Activated CD4-positive, alpha-beta memory T cell treated with anti-CD3 and anti-CD28 coated beads, Interleukin-2, amount 10 ng/mL, durations not matched to agents 7 days and 5 days (primary cell): ENCODE measurements at regions not wholly inside any gene's neighbourhood (a gene's known extent, or its start where the extent isn't known, plus 50 kb on each side); places are given as distances from the start of the nearest gene placed in this dataset.

Experiments
- CTCF ChIA-PET: fragments of 350-600 bp; sonication (Branson Sonifier 250); formaldehyde crosslinking; loops from one replicate; lab custom pipeline; 2021; ENCODE audit warnings: antibody characterized with exemption, inconsistent platforms; lab: Charles Lee
- POLR2A ChIA-PET: fragments of 350-600 bp; sonication (Branson Sonifier 250); formaldehyde crosslinking; loops from one replicate; lab custom pipeline; 2021; ENCODE audit warnings: antibody characterized with exemption; lab: Charles Lee
- DNase-seq: peaks from one replicate; pipeline ENCODE4 v3.0.0-alpha.2; 2020
- H3K27ac Mint-ChIP-seq: one replicate; pipeline ENCODE4 v1.8.0; 2021; ENCODE audit warnings: mild to moderate bottlenecking, mixed read lengths
- H3K27me3 Mint-ChIP-seq: one replicate; pipeline ENCODE4 v1.8.0; 2021; ENCODE audit warnings: mixed read lengths
- H3K36me3 Mint-ChIP-seq: one replicate; pipeline ENCODE4 v1.8.0; 2021; ENCODE audit warnings: low read depth, mixed read lengths
- H3K4me1 Mint-ChIP-seq: one replicate; pipeline ENCODE4 v1.8.0; 2021; ENCODE audit warnings: mixed read lengths
- H3K4me3 Mint-ChIP-seq: one replicate; pipeline ENCODE4 v1.8.0; 2021; ENCODE audit warnings: mild to moderate bottlenecking, mixed read lengths
- H3K9me3 Mint-ChIP-seq: one replicate; pipeline ENCODE4 v1.8.0; 2021; ENCODE audit warnings: mixed read lengths

DNA sequence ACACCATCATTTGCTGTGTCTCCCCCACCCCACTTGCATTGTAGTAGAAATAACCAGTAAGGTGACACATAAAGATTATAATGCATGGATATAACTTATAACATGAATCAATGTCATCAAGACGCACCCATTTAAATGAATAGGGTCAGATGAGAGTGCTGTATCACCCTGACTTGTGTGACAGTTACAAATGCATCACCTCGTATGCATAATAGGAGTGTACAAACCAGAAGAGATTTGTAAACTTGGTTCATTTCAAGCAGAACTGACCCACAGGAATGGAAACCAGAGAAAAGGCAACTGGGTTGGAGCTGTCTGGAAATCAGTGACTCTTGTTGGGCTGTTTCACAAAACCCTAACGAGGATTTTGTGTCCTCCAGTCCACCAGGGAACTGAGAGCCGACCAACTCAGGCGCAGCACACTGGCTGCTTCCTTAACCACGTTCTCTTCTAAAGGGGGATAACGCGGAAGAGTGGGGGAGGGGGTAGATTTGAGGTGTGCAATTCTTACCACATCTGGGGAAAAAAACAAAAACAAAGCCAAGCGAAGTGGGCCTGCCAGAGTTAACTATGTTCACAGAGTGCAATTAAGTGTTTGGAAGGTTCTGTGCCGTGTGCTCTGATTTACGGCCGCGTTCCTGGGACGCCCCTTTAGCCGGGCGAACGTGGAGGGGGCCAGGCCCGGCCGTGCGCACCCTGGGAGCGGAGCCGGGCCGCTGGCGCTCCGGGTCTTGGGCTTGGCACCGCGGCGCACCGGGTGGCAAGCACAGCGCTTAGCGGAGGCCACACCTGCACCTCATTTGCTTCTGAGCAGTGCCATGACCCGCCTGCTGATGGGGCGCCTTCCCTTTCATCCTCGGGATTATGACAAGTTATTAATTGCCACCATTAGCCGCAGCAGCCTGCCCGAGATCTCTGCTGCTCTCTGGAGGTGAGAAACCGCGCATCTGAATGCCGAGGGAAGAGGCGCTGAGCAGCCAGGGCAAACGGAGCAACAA lies 248.8 kb upstream of the FOXD3 start:
- Mint-ChIP-seq H3K4me3 (no peak overlapping the region), H3K27ac (no peak overlapping the region), H3K36me3 (no peaks in the 10 kb centered on the region), H3K9me3 (no peaks in the 10 kb centered on the region), H3K27me3 (peaks cover 31% of the 10 kb centered on the region), H3K4me1 (no peaks in the 10 kb centered on the region)
- ChIA-PET POLR2A (no interaction called here), CTCF (no interaction called here)
- no peak for DNase-seq

- H3K9me3 Mint-ChIP-seq: no peaks in the 10 kb centered on the region
- peaks cover 31% of the 10 kb centered on the region for H3K27me3 Mint-ChIP-seq
- no peaks in the 10 kb centered on the region for H3K36me3 Mint-ChIP-seq
- POLR2A ChIA-PET: no interaction called here
- CTCF ChIA-PET: no interaction called here
- no peaks in the 10 kb centered on the region for H3K4me1 Mint-ChIP-seq
- H3K4me3 Mint-ChIP-seq: no peak overlapping the region
- no peak for DNase-seq
- H3K27ac Mint-ChIP-seq: no peak overlapping the region
Measured at GRCh38 chr1:63074321-63074720, 248.0 kb upstream of the FOXD3 start.

DNA sequence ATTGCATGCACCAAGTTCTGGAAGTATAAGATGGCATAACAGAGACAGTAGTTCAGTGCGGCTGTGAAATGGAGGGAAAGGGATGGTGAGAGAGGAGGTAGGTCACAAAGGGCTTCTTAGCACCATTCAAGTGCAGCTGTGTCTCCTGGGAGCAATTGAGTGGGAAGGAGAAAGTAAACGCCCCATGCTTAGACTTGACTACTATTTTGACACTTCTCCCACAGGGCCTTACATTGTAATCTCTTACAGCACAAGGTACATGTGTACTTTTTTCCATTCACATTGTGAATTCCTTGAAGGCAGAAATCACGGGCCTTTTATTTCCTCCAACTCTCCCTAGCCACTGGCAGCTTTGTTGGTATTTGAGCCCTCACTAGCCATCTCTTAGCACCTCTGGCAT lies 239.6 kb upstream of the FOXD3 start:
- no peaks in the 10 kb centered on the region for H3K9me3 Mint-ChIP-seq
- ChIA-PET CTCF (no interaction called here), POLR2A (no interaction called here)
- no peak for DNase-seq
- no peak overlapping the region for H3K4me3 Mint-ChIP-seq
- H3K27me3 Mint-ChIP-seq: no peaks in the 10 kb centered on the region
- no peak overlapping the region for H3K27ac Mint-ChIP-seq
- no peaks in the 10 kb centered on the region for H3K4me1 Mint-ChIP-seq
- H3K36me3 Mint-ChIP-seq: no peaks in the 10 kb centered on the region

DNA sequence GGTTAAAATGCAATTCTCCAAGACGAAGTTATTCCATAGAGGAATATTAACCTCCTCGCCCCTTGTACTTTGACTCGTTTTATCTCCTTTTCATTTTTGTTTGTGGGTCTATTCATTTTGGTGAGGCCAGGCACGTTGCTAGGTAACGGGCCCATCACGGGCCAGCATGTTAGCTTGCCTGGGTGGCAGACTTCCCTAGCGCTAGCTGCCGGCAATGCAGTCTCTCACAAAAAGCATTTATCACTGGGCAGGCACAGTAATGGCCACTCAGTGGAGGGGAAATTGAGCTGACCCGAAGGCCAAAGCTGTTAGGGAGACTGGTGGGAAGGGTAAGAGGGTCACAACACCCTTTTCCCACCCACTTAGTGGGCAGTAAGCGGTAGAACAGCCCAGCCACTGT lies 234.4 kb upstream of the FOXD3 start:
- Mint-ChIP-seq H3K27ac (no peak overlapping the region), H3K27me3 (peaks cover 3% of the 10 kb centered on the region), H3K9me3 (no peaks in the 10 kb centered on the region), H3K4me3 (no peak overlapping the region), H3K4me1 (no peaks in the 10 kb centered on the region), H3K36me3 (no peaks in the 10 kb centered on the region)
- POLR2A ChIA-PET: no interaction called here
- no peak for DNase-seq
- CTCF ChIA-PET: no interaction called here

DNA sequence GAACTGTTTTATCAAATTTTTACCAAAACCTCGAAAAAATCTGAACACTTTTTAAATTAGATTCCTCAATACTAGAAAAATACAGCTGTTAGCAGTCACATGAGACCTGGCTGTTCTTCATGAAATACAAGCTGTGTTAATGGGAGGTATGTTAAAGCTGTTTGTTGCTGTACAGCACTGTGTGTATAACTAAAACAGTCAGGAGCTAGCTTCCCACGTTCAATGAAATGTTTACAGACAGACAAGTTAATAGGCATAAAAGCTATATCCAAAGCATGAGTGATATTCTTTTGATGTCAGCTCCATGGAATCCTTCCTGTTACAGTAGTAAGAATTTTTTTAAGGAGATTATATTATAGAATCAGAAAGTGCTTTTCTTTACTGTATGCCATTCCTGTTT lies 223.2 kb upstream of the FOXD3 start:
- POLR2A ChIA-PET: no interaction called here

DNA sequence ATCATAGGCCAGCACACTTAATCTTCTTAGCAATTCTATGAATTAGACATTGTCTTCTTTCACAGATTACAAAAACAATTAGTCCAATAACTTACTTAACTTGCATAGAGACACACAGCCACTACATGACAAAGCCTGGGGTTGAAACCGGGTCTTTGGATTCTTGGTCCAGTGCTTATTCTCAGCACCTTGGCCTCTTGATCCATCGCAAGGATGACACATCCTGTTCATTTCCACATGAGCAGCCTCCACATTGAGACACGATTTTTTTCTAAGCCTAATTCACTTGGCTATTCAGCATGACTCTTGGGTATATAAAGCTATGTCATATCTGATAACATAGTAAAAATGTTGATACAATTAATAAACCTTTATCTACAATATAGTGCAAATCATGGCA lies 221.0 kb upstream of the FOXD3 start:
- no peaks in the 10 kb centered on the region for H3K4me1 Mint-ChIP-seq
- CTCF ChIA-PET: no interaction called here
- POLR2A ChIA-PET: no interaction called here
- no peak overlapping the region for H3K27ac Mint-ChIP-seq
- H3K36me3 Mint-ChIP-seq: no peaks in the 10 kb centered on the region
- DNase-seq: no peak
- H3K27me3 Mint-ChIP-seq: peaks cover 3% of the 10 kb centered on the region
- H3K9me3 Mint-ChIP-seq: no peaks in the 10 kb centered on the region
- H3K4me3 Mint-ChIP-seq: no peak overlapping the region

More for the DNA sequence above, 223.2 kb upstream of the FOXD3 start:
- H3K4me1 Mint-ChIP-seq: no peaks in the 10 kb centered on the region
- no peak overlapping the region for H3K4me3 Mint-ChIP-seq
- peaks cover 3% of the 10 kb centered on the region for H3K27me3 Mint-ChIP-seq
- H3K27ac Mint-ChIP-seq: no peak overlapping the region
- DNase-seq: no peak
- CTCF ChIA-PET: no interaction called here
- H3K36me3 Mint-ChIP-seq: no peaks in the 10 kb centered on the region
- H3K9me3 Mint-ChIP-seq: no peaks in the 10 kb centered on the region

DNA sequence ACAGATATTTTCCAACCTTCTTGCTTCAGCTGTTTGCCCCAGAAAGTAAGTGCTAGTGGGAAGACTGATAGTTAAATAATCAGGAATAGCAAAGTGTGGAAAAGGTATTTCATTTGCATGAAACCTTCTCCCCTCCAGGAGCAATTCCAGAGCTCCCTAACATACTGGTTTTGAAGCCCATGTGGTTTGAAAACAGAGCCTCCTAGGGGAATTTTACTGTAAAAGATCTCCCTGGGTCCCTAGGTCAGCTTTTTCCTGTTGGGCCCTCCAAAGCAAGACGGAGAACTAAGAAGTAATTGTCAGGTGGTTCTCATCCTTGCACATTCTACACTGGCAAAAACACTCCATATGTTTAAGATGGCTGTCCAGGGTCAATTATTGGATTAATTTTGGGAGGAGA lies 218.7 kb upstream of the FOXD3 start:
- H3K27ac Mint-ChIP-seq: no peak overlapping the region

GRCh38 chr1:63107066-63107465 lies 215.3 kb upstream of the FOXD3 start:
- POLR2A ChIA-PET: no interaction called here
- Mint-ChIP-seq H3K4me1 (no peaks in the 10 kb centered on the region), H3K27me3 (peaks cover 11% of the 10 kb centered on the region), H3K9me3 (no peaks in the 10 kb centered on the region), H3K36me3 (no peaks in the 10 kb centered on the region), H3K27ac (no peak overlapping the region), H3K4me3 (no peak overlapping the region)
- CTCF ChIA-PET: no interaction called here
- no peak for DNase-seq

More for the DNA sequence above, 218.7 kb upstream of the FOXD3 start:
- no peaks in the 10 kb centered on the region for H3K9me3 Mint-ChIP-seq
- ChIA-PET POLR2A (no interaction called here), CTCF (no interaction called here)
- no peaks in the 10 kb centered on the region for H3K36me3 Mint-ChIP-seq
- no peak overlapping the region for H3K4me3 Mint-ChIP-seq
- no peaks in the 10 kb centered on the region for H3K4me1 Mint-ChIP-seq
- DNase-seq: no peak
- H3K27me3 Mint-ChIP-seq: peaks cover 4% of the 10 kb centered on the region

DNA sequence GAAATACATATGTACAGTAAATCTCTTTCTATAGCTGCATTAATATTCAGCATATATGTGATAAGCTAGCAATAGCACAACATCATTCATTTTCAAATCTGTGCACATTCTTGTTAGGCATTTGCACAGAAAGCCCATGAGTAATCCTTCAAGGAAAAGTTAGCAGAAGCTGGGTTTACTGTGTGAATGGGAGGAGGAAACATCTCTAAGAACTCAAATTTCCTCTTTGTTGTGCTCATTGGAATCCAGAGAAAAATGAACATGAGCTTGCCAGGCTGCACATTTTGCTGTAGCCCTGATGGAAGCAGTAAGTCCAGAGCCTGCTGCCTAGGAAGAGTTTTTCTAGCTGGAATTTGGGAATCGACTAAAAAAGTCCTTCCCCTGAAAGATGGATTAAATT lies 214.2 kb upstream of the FOXD3 start:
- Mint-ChIP-seq H3K27ac (no peak overlapping the region), H3K9me3 (no peaks in the 10 kb centered on the region), H3K27me3 (peaks cover 11% of the 10 kb centered on the region), H3K4me3 (no peak overlapping the region), H3K4me1 (no peaks in the 10 kb centered on the region), H3K36me3 (no peaks in the 10 kb centered on the region)
- DNase-seq: no peak
- ChIA-PET CTCF (no interaction called here), POLR2A (no interaction called here)

GRCh38 chr1:63112155-63112900 lies 210.0 kb upstream of the FOXD3 start:
- POLR2A ChIA-PET: no interaction called here
- H3K36me3 Mint-ChIP-seq: no peaks in the 10 kb centered on the region
- peaks cover 10% of the 10 kb centered on the region for H3K27me3 Mint-ChIP-seq
- no peak for DNase-seq
- no peak overlapping the region for H3K27ac Mint-ChIP-seq
- no peaks in the 10 kb centered on the region for H3K9me3 Mint-ChIP-seq
- CTCF ChIA-PET: no interaction called here
- H3K4me3 Mint-ChIP-seq: no peak overlapping the region
- no peaks in the 10 kb centered on the region for H3K4me1 Mint-ChIP-seq

DNA sequence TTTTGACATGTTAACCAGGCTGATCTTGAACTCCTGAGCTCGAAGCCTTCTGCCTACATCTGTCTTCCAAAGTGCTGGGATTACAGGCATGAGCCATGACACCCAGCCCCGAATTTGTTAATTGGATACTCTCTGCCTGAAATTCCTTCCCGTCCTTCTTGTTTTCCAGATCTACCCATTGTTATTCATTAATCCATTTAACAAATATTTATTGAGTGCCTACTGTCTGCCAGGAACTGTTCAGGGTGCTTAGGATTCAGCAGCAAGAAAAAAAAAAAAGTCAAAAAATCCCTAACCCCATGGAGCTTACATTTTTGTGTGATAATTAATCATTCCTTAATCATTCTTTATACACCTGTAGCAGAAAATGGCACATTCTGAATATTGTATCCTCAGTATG lies 206.8 kb upstream of the FOXD3 start:
- Mint-ChIP-seq H3K36me3 (no peaks in the 10 kb centered on the region), H3K4me1 (no peaks in the 10 kb centered on the region), H3K4me3 (no peak overlapping the region), H3K27me3 (peaks cover under 1% of the 10 kb centered on the region), H3K27ac (no peak overlapping the region), H3K9me3 (no peaks in the 10 kb centered on the region)
- DNase-seq: no peak
- ChIA-PET CTCF (no interaction called here), POLR2A (no interaction called here)

DNA sequence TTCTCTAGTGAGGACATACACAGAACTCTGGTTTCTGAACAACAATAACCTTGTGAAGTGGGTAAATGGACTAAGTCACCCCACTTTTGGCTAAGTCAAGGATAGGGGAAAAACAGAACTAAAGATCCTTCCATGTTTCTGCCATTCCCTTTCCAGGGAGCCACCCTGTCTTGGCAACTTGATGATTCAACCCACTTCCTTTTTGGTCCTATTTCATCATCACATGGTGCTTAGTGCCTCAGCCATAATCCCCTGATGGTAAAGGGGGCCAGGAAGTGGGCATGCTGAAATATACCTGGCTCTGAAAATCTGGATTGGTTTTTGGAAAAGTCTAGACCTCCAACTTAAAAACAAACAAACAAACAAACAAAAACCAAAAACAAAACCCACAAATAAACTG lies 206.4 kb upstream of the FOXD3 start:
- no peak for DNase-seq
- no peaks in the 10 kb centered on the region for H3K27me3 Mint-ChIP-seq
- H3K9me3 Mint-ChIP-seq: no peaks in the 10 kb centered on the region
- CTCF ChIA-PET: no interaction called here
- no peaks in the 10 kb centered on the region for H3K4me1 Mint-ChIP-seq
- no peak overlapping the region for H3K4me3 Mint-ChIP-seq
- no peaks in the 10 kb centered on the region for H3K36me3 Mint-ChIP-seq
- H3K27ac Mint-ChIP-seq: no peak overlapping the region
- POLR2A ChIA-PET: no interaction called here

- Mint-ChIP-seq H3K36me3 (no peaks in the 10 kb centered on the region), H3K27me3 (peaks cover 3% of the 10 kb centered on the region), H3K9me3 (no peaks in the 10 kb centered on the region), H3K27ac (no peak overlapping the region), H3K4me1 (peaks cover 2% of the 10 kb centered on the region), H3K4me3 (no peak overlapping the region)
- ChIA-PET CTCF (no interaction called here), POLR2A (no interaction called here)
- DNase-seq: no peak
Measured at GRCh38 chr1:63119575-63120155, 202.7 kb upstream of the FOXD3 start.
